ENCODE measurements at regions not wholly inside any gene's neighbourhood (a gene's known extent, or its start where the extent isn't known, plus 50 kb on each side); places are given as distances from the start of the nearest gene placed in this dataset.

DNA sequence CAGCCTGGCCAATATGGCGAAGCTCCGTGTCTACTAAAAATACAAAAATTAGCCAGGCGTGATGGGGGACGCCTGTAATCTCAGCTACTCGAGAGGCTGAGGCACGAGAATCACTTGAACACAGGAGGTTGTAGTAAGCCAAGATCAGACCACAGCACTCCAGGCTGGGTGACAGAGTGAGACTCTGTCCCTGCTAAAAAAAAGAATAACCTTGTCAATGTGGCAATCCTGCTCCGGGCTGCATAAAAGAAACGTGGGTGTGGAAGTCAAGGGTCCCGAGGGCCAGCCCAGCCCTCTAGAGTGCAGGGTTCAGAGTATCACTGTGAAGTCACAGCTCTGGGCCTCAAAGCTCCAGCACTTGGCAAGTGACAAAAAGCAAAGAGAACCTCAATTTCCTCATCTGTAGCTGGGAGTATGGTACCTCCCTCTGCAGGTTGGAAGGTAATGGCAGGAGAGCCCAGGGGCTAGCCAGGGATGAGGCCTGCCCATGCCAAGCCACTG, 73.5 kb upstream of the IQSEC1 start:
- no peak for DNase-seq (ENCODE audit: low read depth)
- no peak for TF ChIP-seq CTCF (IDR thresholded peaks at IDR 0.05; ENCODE audit: insufficient read depth, low read depth, low read length, missing control alignments)
- H3K4me3 ChIP-seq (ENCODE audit: low read length), result no peak overlapping the region

- no peak overlapping the region for H3K4me3 ChIP-seq (ENCODE audit: low read length)
- TF ChIP-seq CTCF (IDR thresholded peaks at IDR 0.05; ENCODE audit: insufficient read depth, low read depth, low read length, missing control alignments), result no peak
- no peak for DNase-seq (ENCODE audit: low read depth)
Observed at GRCh38 chr3:13145826-13146642, 72.8 kb upstream of the IQSEC1 start.

- DNase-seq (ENCODE audit: low read depth), result no peak
- H3K4me3 ChIP-seq (ENCODE audit: low read length), result no peak overlapping the region
- TF ChIP-seq CTCF (IDR thresholded peaks at IDR 0.05; ENCODE audit: insufficient read depth, low read depth, low read length, missing control alignments), result no peak
Observed at GRCh38 chr3:13145131-13145825, 72.0 kb upstream of the IQSEC1 start.

DNA sequence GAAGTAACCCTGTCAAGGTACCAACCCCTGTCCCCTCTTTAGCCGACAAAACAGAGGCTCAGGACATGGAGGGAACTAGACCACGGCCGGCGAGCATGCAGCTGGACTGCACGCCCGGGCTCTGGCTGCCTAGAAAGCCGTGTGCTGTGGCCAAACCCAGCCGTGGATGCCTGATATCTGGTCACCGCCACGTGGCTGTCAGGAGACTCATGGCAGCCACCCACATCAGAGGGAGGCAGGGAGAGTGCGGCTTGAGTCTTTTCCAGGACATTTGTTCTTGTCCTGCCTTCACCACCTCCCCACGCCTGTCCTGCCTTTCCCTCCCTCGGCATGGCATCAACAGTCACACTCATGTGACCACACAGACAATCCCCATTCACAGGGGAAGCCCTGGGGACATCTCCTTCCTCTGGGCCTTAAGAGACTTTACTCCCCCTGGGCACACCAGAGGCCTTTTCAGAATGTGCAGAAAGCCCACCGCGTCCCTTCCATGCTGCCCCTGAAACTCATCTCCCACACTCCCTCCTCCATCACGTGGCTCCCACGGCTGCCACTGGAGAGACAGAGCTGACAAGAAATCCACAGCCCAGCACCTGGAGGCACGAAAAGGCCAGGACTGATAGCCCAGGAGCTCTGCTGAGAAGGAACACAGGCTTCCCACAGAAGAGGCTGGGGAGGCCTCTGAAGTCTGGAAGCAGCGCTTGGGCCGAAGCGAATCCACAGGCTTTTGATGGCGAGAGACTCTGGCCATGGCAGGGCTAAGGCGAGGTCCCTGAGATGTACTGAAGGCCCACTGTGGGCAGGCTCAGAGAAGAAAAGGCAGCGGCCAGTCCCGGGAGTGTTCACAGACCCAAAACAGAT, 71.2 kb upstream of the IQSEC1 start:
- no peak for TF ChIP-seq CTCF (IDR thresholded peaks at IDR 0.05; ENCODE audit: insufficient read depth, low read depth, low read length, missing control alignments)
- H3K4me3 ChIP-seq (ENCODE audit: low read length), result no peak overlapping the region
- no peak for DNase-seq (ENCODE audit: low read depth)

GRCh38 chr3:13143381-13144004, 70.3 kb upstream of the IQSEC1 start:
- H3K4me3 ChIP-seq (ENCODE audit: low read length), result no peak overlapping the region
- no peak for DNase-seq (ENCODE audit: low read depth)
- no peak for TF ChIP-seq CTCF (IDR thresholded peaks at IDR 0.05; ENCODE audit: insufficient read depth, low read depth, low read length, missing control alignments)
